ENCODE measurements at regions not wholly inside any gene's neighbourhood (a gene's known extent, or its start where the extent isn't known, plus 50 kb on each side); places are given as distances from the start of the nearest gene placed in this dataset.

DNA sequence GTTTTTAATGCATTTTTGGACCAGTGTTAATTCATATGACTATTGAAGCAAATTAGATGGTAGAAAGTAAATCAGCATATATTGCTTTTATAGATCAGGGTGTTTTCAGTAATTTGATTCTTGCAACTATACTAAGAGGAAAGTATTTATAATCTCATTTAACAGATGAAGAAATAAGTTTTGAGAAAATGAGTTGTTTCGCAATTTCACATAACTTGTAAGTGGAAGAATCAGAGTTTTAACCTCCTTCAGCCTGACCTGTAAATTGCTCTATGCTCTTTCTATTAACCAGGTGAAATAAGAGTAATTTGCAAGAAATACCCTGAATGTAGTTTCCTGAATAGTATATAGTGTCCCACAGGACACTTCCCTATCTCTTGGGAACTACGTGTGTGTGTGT is 1106.8 kb upstream of the RAG2 start:
- in situ Hi-C loops (cut with HindIII; ENCODE audit: low sequenced_read_pairs): no loop called here

DNA sequence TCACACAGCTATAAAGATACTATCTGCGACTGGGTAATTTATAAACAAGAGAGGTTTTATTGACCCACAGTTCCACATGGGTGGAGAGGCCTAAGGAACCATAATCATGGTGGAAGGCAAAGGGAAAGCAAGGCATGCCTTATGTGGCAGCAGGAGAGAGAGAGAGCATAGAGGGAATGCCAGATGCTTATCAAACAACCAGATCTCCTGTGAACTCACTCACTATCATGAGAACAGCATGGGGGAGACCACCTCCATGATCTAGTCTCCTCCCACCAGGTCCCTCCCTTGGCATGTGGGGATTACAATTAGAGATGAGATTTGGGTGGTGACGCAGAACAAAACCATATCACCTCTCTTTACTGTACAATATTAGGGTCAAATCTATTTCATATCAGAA is 1101.6 kb upstream of the RAG2 start:
- in situ Hi-C loops (cut with HindIII; ENCODE audit: low sequenced_read_pairs): no loop called here

DNA sequence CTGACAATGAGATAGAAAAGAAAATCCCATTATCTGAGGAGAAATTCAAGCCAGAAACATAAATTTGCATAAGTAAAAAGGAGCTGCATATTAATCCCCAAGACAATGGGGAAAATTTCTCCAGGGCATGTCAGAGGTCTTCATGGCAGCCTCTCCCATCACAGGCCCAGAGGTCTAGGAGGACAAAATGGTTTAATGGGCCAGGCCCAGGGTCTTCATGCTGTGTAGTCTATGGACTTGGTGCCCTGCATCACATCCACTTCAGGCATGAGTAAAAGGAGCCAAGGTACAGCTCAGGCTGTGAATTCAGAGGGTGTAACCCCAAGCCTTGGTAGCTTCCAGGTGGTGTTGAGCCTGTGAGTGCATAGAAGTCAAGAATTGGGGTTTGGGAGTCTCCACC is 1097.2 kb upstream of the RAG2 start:
- in situ Hi-C loops (cut with HindIII; ENCODE audit: low sequenced_read_pairs): no loop called here

DNA sequence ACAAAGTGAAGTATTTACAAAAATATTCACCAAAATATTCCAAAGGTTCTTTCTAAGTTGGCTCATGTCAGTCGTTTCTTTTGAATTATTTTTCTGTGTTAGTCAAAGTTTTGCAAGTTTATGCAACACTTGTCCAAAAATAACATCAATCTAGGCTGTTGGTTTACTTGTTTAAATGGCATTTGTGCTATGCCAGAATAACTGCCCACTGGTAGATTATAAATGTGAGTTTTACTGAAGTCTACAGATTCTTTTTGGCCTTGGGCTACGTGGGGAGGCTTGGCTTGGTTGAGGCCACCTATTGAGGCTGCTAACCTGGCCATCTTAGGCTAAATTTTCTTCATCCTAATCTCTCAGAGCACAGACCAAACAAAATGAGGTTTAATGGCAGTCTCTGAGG is 1091.9 kb upstream of the RAG2 start:
- in situ Hi-C loops (cut with HindIII; ENCODE audit: low sequenced_read_pairs): no loop called here

DNA sequence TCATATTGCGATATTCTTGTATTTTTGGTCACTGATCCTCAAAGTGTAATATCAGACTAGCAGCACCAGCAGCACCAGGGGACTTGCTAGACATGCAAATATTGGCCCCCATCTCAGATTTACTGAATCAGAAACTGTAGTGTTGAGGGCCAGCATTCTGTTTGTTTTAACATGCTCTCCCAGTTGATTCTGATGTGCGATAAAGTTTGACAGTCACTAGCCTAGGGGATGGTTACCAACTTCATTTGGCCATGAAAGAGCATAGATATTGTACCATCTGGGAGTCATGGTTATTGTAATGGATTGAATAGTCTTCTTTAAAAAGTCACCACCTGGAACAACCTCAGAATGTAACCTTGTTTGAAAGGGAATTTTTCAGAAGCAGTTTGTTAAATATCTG is 1090.4 kb upstream of the RAG2 start:
- in situ Hi-C loops (cut with HindIII; ENCODE audit: low sequenced_read_pairs): no loop called here

DNA sequence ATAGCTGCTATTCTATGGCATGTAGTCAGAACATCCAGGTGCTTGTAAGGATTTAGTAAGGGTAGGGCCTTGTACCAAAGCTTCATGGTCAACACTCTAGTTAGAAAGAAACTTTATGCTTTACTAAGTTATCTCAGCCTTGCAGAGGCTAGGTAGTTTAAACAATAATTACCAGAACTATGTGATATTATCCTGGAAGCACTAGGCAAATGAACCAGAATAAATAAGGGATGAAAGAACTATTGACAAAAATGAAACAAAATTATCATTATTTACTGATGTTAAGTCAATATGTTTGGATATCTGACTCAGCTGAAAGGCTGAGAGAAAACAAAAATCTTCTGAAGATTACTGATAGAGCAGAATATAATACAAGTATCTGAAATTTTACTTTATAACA is 1089.1 kb upstream of the RAG2 start:
- in situ Hi-C loops (cut with HindIII; ENCODE audit: low sequenced_read_pairs): no loop called here

DNA sequence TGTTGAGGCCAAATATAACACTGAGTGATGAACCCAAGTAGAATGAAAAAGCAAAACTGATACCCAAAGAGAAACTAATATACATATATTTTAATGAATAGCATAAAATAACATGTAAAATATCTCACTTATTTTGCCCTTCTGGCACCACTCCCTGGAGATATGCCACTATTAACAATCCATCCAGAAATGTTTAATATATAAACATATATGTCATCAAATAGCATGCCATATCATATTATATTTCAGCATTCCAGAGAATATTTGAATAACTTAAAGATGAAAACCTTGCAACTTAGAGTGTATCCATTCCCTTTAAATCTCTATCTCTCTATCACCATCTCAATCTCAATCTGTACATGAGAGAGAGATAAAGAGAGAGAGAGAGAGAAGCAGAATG is 1073.3 kb upstream of the RAG2 start:
- in situ Hi-C loops (cut with HindIII; ENCODE audit: low sequenced_read_pairs): no loop called here

DNA sequence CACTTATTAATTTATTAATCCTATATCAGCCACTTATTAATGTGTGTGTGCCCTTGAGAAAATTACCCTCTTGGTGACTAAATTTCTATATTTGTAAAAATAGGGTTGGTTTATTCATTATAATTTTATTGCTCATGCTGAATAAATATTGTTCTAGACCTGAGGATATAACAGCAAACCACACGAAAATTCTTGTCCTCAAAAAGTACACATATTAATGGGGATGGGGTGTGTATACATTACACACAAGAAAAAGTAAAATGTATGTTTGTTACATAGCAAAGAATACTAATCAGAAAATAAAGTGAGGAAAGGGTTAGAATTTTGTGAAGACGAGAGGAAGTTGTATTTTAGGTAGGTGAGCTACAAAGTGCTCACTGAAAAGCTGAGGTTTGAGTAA is 1068.9 kb upstream of the RAG2 start:
- in situ Hi-C loops (cut with HindIII; ENCODE audit: low sequenced_read_pairs): no loop called here

DNA sequence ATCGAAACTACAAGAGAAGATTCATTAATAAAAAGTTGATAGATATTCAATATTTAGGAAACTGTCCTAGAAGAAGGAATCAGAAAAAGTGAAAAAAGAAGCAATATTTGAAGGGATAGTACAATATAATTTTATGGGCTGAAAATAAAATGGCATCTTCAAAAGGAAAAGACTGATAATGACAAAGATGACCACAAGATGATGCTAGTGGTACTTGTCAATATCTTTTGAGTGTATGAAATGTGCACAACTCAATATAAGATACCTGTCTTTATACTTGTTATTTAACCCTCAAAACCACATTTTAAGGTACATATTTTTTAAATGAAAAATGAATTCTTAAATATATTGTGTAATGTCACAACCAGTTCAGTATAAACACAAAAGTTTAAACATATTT is 1059.6 kb upstream of the RAG2 start:
- in situ Hi-C loops (cut with HindIII; ENCODE audit: low sequenced_read_pairs): no loop called here

DNA sequence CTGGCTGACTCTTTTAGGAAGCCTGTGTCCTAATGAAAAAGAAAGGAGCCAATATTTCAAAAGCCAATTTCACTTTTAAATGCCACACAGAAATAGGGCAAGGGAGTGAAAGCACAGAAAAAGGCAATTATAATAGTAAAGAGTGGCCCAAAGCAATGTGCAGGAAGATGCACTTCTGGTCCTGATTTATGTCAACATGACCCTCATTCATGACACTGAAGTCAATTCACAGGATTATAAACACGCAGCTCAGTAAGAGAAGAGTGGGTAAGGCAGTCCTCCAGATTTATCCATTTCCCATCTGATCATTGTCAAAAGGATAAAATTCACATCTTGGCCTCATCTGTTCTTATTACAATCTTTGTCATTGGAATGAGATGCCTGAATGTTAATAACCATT is 1049.7 kb upstream of the RAG2 start:
- in situ Hi-C loops (cut with HindIII; ENCODE audit: low sequenced_read_pairs): no loop called here

DNA sequence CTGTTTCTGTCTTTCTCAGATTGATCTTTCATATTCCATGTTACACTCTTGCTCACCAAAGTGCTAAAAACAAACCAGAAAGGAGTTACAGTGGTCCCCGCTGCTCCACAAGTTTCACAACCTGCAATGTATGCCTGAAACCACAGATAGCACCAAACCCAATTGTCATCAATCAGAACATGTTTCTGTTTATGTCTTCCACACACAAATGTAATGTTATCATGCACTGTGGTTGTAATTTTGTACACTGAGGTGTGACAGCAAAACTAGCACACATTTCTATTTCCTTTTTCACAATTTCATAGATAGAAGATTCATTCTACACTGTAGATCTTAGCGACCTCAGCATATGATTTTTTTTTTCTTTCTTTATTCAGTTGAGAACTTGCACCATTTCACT is 1045.9 kb upstream of the RAG2 start:
- in situ Hi-C loops (cut with HindIII; ENCODE audit: low sequenced_read_pairs): no loop called here

DNA sequence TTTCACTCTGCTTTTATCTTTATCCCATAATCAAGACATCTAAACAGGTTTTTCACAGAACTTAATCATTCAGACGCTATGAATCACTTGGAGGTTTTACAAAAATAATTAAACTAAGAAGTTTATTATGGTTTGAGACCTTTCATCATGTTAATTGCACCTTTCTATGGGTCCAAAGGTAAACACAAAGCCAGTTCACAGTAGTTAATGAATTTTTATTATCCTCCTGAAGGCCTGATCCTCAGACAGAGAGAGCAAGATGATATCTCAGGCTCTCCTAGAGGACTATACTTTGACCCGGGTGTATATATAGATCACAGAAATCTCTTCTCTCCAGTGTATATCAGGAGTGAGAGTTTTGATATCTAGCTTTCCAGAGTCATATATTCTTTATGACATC is 1044.3 kb upstream of the RAG2 start:
- in situ Hi-C loops (cut with HindIII; ENCODE audit: low sequenced_read_pairs): no loop called here

DNA sequence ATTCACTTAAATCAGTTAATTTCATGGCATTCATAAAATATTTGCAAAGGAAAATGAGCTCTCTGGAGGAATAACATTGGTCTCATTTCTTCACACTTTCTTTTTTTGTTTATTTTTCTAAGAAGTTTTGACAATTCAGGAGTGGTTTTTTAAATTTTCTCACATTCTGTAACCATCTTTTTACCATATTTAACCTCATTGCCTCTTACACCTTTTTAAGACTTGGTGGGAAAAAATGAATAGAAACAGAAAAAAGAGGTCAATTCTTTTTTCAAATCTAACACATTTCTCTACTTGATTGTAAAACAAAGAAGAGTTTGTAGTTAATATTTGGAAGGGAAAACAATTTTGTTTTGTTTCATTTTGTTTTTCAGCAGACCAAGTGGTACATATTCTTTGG is 1034.7 kb upstream of the RAG2 start:
- in situ Hi-C loops (cut with HindIII; ENCODE audit: low sequenced_read_pairs): no loop called here

DNA sequence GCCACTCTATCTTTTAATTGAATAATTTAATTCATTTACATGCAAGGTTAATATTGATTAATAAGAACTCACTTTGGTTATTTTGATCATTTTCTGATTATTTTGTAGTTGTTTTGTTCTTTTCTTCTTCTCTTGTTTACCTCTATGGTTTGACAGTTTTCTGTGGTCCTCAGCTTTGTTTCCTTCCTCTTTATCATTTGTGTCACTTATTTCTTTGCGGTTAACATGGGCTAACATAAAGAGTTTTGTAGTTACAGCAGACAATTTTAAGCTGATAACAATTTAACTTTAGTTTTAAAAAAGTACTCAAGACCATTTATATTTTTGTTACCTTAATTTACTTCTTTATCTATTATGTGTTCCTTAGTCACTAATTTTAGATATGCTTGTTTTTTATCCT is 1032.8 kb upstream of the RAG2 start:
- in situ Hi-C loops (cut with HindIII; ENCODE audit: low sequenced_read_pairs): no loop called here

DNA sequence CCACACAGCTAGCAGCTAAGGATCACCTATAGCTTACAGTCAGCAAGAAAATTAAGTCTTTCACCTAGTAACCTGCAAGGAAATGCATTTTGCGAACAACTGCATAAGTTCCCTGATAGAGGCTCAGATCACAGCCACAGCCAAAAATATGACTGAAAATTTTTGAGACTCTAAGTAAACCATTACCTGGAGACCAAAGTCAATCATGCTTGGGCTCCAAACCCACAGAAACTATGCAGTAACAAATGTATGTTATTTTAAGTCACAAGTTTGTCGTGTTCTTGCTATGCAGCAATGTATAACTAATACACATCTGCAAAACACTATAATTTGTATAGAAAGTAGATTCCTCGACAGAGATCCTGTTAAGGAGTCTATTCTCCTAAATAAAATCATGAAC is 1025.7 kb upstream of the RAG2 start:
- in situ Hi-C loops (cut with HindIII; ENCODE audit: low sequenced_read_pairs): no loop called here

DNA sequence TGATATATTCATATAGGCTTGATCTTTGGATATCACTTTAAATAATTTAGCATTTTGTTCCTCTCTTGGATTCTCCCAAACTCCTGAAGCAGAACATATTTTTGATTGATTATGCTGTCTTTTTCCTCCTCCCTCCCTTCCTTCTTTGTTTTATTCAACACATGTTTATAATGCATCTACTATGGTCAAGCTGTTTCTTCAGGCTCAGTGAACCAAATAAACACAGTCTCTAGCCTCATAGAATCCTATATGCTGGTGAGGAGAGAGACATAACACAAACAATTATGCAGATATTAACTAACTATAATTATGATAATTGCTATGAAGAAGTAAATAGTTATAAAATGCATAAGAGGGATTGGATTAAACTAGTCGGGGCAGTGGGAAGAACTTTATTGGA is 1023.6 kb upstream of the RAG2 start:
- in situ Hi-C loops (cut with HindIII; ENCODE audit: low sequenced_read_pairs): no loop called here

DNA sequence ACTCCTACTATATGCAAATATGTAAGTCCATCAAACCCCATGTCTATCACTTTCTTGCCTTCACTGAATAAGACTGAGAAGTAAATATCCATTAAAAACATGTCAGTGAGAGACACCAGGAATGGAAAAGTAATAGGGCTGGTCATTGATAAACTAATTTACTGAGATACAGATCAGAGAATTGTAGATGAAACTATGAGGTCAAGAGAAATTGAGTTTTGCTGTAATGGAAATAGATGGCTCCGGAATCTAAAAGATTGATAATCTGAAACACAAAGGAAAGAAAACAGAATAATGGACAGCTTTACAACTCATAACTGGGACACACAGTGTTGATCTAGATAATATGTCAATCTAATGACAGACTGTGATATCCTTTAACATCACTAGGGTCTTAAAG is 1018.3 kb upstream of the RAG2 start:
- in situ Hi-C loops (cut with HindIII; ENCODE audit: low sequenced_read_pairs): no loop called here

DNA sequence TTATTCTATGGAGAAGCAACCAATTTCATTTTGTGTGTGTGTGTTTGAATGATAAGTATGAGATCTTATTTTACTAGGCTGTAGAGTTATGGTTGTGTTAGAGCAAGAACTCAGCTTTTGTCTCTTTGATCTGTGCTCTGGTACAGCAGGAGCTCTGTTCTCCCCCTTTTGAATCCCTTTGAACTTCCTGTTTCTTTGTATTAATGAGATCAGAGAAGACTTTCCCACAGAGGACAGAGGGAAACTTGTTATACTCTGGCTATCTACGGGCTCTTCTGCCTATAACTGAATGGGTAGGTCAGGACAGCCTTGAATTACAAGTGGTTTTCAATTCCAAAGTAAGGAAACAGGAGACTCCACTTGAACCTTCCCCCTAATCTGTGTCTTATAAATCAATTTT is 1015.0 kb upstream of the RAG2 start:
- in situ Hi-C loops (cut with HindIII; ENCODE audit: low sequenced_read_pairs): no loop called here

DNA sequence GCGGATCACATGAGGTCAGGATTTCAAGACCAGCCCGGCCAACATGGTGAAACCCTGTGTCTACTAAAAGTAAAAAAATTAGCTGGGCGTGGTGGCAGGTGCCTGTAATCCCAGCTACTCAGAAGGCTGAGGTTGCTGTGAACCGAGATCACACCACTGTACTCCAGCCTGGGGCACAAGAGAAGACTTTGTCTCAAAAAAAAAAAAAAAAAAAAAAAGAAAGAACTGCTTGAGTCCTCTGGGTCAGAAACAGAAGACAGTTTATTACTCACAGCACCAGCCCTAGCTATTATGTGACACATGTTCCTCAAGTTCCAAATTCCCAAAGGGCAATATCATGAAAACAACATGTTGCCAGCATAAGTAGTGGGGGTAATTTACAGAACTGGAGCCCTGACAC is 1014.1 kb upstream of the RAG2 start:
- in situ Hi-C loops (cut with HindIII; ENCODE audit: low sequenced_read_pairs): no loop called here

DNA sequence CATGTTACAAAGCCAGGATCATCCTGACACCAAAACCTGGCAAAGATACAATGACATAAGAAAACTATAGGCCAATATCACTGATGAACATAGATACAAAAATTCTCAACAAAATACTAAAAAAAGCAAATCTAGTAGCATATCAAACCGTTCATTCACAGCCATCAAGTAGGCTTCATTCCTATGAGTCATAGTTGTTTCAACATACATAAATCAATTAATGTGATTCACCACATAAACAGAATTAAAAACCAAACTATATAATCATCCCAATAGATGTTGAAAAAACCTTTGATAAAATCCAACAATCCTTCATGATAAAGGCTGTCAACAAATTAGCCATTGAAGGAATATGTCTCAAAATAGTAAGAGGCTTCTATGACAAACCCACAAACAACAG is 1007.2 kb upstream of the RAG2 start:
- in situ Hi-C loops (cut with HindIII; ENCODE audit: low sequenced_read_pairs): no loop called here

DNA sequence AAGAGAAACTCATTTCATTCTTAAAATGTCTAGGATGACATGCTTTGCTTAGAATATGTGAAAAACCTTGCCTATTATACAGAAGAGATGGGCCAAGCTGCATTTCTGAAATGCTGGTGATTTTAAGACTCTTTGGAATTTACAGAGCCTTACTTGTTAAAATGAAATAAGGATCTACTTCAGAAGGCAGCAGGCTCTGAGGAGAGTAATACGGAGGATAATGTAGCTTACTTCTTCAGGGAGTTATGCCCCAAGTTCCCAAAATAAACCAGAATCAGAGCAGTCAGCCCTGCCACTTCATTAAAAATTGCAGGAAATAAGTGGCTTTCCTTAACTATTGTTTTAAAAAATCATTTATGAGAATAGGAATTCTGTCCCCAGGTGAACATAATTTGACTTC is 1000.3 kb upstream of the RAG2 start:
- in situ Hi-C loops (cut with HindIII; ENCODE audit: low sequenced_read_pairs): no loop called here

DNA sequence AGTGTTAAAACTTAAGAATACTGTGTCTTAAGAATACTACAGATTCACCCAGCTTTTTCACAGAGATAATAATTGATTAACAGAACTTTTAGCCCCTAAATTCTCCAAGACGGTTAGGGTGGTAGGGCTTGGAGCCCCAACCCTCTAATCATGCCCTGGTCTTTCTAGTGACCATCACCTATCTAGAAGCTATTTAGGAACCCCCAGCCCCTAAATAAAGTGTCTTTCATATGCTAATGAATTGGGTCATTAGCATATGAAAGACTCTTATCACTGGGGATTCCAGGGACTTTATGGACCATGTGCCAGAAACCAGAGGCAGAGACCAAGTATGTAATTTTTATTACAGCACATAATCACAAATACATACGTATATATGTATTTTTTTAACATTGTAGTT is 999.7 kb upstream of the RAG2 start:
- in situ Hi-C loops (cut with HindIII; ENCODE audit: low sequenced_read_pairs): no loop called here

DNA sequence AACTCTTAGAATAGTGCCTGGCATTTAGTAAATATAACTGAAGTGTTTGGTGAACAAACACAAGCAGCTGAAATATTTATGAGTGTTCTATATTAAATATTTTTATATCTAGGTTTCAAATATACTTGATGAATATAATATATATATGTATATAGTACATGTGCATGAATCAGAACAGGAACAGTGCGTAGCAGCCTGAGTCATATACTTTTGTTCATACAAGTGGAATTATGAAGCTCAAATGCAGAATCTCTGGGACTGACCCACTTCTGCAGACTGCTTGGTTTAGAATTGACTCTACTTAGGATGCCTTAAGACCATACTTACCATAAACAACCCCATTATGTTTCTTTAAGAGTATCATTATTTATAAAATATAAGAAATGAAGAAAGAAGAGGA is 997.8 kb upstream of the RAG2 start:
- in situ Hi-C loops (cut with HindIII; ENCODE audit: low sequenced_read_pairs): no loop called here

DNA sequence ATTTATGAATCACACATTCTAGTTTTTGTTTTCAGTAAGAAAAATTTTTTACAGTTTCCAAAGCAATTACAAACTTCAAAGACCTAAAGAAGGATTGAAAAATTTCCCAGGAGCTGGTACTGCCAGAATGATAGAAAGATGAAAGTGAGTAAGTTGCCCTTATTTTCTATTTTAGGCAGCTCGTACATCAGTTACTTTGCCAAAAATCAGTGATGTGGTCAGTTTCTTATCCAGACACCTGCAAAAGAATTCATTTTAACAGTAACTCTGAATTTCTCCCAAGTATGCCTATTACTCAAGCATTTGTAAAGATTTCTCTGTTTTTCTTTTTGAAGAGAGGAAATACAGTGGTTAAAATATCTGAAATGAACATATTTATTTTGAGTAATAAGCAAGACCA is 976.3 kb upstream of the RAG2 start:
- in situ Hi-C loops (cut with HindIII; ENCODE audit: low sequenced_read_pairs): no loop called here

Measured in endothelial cell of hepatic sinusoid (primary cell).